ENCODE measurements at regions not wholly inside any gene's neighbourhood (a gene's known extent, or its start where the extent isn't known, plus 50 kb on each side); places are given as distances from the start of the nearest gene placed in this dataset.

- TF ChIP-seq, protein P1, sequence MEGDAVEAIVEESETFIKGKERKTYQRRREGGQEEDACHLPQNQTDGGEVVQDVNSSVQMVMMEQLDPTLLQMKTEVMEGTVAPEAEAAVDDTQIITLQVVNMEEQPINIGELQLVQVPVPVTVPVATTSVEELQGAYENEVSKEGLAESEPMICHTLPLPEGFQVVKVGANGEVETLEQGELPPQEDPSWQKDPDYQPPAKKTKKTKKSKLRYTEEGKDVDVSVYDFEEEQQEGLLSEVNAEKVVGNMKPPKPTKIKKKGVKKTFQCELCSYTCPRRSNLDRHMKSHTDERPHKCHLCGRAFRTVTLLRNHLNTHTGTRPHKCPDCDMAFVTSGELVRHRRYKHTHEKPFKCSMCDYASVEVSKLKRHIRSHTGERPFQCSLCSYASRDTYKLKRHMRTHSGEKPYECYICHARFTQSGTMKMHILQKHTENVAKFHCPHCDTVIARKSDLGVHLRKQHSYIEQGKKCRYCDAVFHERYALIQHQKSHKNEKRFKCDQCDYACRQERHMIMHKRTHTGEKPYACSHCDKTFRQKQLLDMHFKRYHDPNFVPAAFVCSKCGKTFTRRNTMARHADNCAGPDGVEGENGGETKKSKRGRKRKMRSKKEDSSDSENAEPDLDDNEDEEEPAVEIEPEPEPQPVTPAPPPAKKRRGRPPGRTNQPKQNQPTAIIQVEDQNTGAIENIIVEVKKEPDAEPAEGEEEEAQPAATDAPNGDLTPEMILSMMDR (IDR thresholded peaks at IDR 0.05) = no peak
- TF ChIP-seq STAT6 (CRISPR knock-in tag; conservative IDR thresholded peaks at IDR 0.05; ENCODE audit: low read depth) = no peak
- no peak for TF ChIP-seq ERG (CRISPR knock-in tag; IDR thresholded peaks at IDR 0.05)
- no peak for TF ChIP-seq ZNF232 (CRISPR knock-in tag; IDR thresholded peaks at IDR 0.05)
- no peak for TF ChIP-seq MAX (CRISPR knock-in tag; IDR thresholded peaks at IDR 0.05)
Observed at GRCh38 chr3:65262548-65262947, 574.7 kb upstream of the ADAMTS9 start.

Data from WTC11 (cell line).